Muscle of leg (tissue), 3 donors: ENCODE measurements at regions not wholly inside any gene's neighbourhood (a gene's known extent, or its start where the extent isn't known, plus 50 kb on each side); places are given as distances from the start of the nearest gene placed in this dataset.

ENCODE experiments used
- DNase-seq: peaks from one replicate; pipeline ENCODE4 v3.0.0; 2013
- H3K27ac ChIP-seq: one replicate; pipeline ENCODE4 v1.5.1; 2013; ENCODE audit warnings: mild to moderate bottlenecking, low read length, control low read depth
- H3K27me3 ChIP-seq: one replicate; pipeline ENCODE4 v1.6.1; 2013; ENCODE audit warnings: low read length; ENCODE audit not compliant: control insufficient read depth, insufficient read depth
- H3K36me3 ChIP-seq: one replicate; pipeline ENCODE4 v1.6.1; 2013; ENCODE audit warnings: low read length; ENCODE audit not compliant: control insufficient read depth, insufficient read depth
- H3K4me1 ChIP-seq: one replicate; pipeline ENCODE4 v1.6.1; 2013; ENCODE audit warnings: low read length; ENCODE audit not compliant: control insufficient read depth, insufficient read depth
- H3K4me3 ChIP-seq: one replicate; pipeline ENCODE4 v1.5.1; 2013; ENCODE audit warnings: low read length, control low read depth
- H3K9me3 ChIP-seq: replicated peaks from 2 replicates; pipeline ENCODE4 v1.6.1; 2013; ENCODE audit warnings: low read depth, low read length; ENCODE audit not compliant: control insufficient read depth
- WGBS: methylation state at CpG from one replicate; pipeline ENCODE4 v1.1.5; 2013; ENCODE audit warnings: missing lambda C conversion rate; ENCODE audit not compliant: insufficient coverage; 5-methylcytosine and 5-hydroxymethylcytosine counted together

DNA sequence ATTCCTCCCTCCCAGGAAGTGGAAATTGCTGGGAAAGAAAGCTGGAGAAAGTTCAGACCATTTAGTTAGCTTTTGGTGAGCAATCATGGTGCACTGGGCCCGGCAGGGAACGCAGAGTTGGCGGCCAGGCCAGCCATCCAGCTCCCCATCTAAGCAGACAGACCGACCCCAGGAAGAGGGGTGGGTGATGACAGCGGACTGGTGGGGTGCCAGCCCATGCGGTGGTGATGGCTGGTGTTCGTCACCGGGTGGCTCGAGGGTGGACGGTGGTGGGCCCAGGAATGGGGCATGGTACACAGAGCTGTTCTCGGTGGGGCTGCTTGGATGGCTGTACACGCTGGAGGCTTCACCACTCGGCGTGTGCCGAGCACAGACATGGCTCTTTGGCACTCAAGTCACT lies 85.6 kb upstream of the ARAP3 start:
- peaks cover 6% of the 10 kb centered on the region for H3K27me3 ChIP-seq
- H3K4me1 ChIP-seq: peaks cover under 1% of the 10 kb centered on the region
- no peak overlapping the region for H3K27ac ChIP-seq
- 90% methylated on average over 15 of the region's 15 CpGs for WGBS
- H3K9me3 ChIP-seq: no peaks in the 10 kb centered on the region
- DNase-seq: no peak
- no peaks in the 10 kb centered on the region for H3K36me3 ChIP-seq
- H3K4me3 ChIP-seq: no peak overlapping the region

DNA sequence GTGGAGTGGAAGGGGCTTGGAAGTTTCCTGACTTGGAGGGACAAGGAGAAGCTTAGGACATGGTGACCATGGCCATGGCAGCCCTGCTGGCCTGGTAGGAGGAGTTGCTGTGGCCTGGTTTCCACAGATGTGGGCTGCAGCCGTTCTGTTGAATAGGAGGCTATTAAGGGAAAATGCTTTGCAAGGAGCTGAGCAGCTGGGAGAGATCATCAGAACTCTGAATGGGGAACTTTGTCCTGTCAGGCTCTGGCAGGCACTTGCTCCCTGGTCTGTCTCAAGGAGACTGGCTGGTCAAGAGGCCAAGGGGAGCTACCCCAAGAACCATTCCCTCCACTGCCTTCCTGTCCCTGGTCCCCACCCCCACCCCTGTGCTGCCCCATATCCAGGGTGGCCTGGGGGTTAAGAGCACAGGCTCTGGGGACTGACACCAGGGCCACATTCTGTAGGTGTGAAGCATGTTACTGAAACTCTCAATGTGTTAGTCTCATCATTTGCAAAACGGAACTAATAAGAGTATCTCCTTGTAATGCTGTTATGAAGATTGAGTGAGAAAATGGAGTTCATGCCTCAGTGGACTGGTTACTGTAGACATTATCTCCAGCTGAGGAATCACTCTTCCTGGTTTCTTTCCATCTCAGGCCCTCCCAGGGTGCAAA lies 84.0 kb upstream of the ARAP3 start:
- DNase-seq: no peak
- Histone ChIP-seq H3K9me3 (no peaks in the 10 kb centered on the region), H3K27ac (no peak overlapping the region), H3K4me1 (peaks cover 6% of the 10 kb centered on the region), H3K4me3 (no peak overlapping the region), H3K27me3 (peaks cover 7% of the 10 kb centered on the region), H3K36me3 (no peaks in the 10 kb centered on the region)
- WGBS: 17% methylated on average over 1 of the region's 2 CpGs

DNA sequence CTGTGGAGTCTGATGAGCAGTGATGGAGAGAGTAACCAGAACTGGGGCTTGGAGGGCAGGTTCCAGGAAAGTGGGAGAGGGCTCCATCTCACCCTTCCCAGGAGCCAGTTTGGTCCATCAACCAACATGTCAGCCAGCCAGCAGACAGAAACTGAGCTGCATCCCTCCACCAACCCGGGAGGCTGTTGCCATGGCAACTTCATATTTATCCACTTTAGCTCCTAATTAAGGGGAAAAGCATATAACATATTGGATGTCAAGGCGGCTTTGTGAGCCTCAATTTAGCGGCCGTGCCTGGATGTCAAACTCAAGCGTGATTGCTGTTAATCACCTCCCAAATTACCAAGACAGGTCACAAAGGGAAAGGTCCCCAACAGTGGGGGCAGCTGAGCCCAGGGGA lies 81.5 kb upstream of the ARAP3 start:
- no peak for DNase-seq
- no peak overlapping the region for H3K27ac ChIP-seq
- peaks cover 9% of the 10 kb centered on the region for H3K4me1 ChIP-seq
- H3K4me3 ChIP-seq: no peak overlapping the region
- no peaks in the 10 kb centered on the region for H3K9me3 ChIP-seq
- H3K27me3 ChIP-seq: peaks cover 20% of the 10 kb centered on the region
- WGBS: no CpG with 5 or more reads among the region's 5 CpGs
- H3K36me3 ChIP-seq: no peaks in the 10 kb centered on the region

DNA sequence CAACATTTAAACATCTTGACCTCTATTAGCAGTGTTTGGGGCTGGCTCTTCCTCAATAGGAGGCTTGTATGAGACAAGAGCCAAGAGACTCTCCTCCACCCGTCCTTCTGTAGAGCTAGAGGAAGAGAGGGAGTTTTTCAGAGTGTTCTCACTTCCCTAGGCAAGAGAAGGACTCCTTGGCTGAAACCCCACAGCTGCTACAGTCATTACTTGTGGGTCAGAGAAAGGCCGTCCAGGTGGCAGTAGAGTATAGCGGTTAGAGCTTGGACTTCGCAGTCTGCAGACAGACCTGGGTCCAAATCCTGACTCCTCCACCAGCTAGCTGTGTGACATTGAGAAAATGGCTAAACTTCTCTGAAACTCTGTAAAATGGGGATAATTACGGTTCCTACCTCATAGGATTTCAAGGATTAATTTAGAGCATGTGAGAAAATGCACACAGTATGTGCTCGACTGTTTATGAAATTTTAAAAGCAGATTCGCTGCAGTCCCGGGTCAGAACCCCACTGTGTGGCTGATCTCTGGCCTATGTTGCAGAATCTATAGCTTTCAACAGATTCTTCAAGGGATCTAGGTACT lies 80.8 kb upstream of the ARAP3 start:
- Histone ChIP-seq H3K9me3 (no peaks in the 10 kb centered on the region), H3K36me3 (no peaks in the 10 kb centered on the region), H3K27ac (no peak overlapping the region), H3K4me1 (peaks cover 12% of the 10 kb centered on the region), H3K4me3 (no peak overlapping the region), H3K27me3 (peaks cover 23% of the 10 kb centered on the region)
- 56% methylated on average over 6 of the region's 8 CpGs for WGBS
- peak; percentile 55 for DNase-seq

DNA sequence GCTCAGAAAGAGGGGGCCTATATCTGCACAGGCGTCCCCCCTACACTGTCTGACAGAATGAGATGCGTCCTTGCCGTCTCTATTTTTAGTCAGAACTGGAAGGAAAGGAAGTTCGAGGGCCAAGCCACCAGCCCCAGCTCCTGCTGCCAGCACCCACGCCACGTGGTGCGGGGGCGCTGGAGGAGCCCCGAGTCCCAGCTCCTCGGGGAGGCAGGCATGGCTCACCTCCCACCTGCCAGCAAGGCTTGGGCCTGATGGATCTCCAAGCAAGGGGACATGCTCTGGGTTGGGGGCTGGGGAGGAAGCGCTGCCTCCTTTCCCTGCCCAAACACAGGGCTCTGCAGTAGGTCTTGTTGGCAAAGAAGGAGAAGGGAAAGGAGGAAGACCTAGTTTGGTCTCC lies 80.3 kb upstream of the ARAP3 start:
- Histone ChIP-seq H3K9me3 (no peaks in the 10 kb centered on the region), H3K27me3 (peaks cover 29% of the 10 kb centered on the region), H3K27ac (no peak overlapping the region), H3K4me3 (no peak overlapping the region), H3K4me1 (peaks cover 13% of the 10 kb centered on the region), H3K36me3 (no peaks in the 10 kb centered on the region)
- WGBS: no CpG with 5 or more reads among the region's 11 CpGs
- no peak for DNase-seq

DNA sequence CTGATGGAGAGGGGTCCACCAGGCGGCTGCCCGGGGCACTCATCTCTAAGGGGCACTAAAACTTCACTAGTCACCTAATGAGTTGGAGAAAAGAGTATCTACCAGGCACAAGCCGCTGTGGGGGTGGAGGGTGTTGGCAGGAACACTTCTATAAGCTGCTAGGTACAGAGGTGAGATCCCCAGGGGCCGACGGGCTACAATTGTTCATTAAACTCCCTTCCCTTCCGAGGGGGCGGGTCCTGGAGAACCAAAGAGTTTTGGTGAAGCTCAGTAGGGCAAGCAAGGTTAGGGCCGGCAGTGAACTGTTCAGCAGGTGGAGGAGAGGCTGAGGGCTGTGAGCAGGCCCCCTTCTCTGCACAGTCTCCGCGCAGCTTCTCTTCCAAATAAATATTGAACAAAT lies 78.7 kb upstream of the ARAP3 start:
- H3K36me3 ChIP-seq: no peaks in the 10 kb centered on the region

GRCh38 chr5:141760193-141760592 lies 78.2 kb upstream of the ARAP3 start:
- Histone ChIP-seq H3K4me3 (no peak overlapping the region), H3K27ac (no peak overlapping the region), H3K9me3 (no peaks in the 10 kb centered on the region), H3K27me3 (peaks cover 34% of the 10 kb centered on the region), H3K4me1 (peaks cover 13% of the 10 kb centered on the region), H3K36me3 (no peaks in the 10 kb centered on the region)
- DNase-seq: no peak
- WGBS: 67% methylated on average over 1 of the region's 4 CpGs

More for the DNA sequence above, 78.7 kb upstream of the ARAP3 start:
- no CpG with 5 or more reads among the region's 10 CpGs for WGBS
- DNase-seq: no peak
- Histone ChIP-seq H3K27ac (no peak overlapping the region), H3K4me1 (peaks cover 13% of the 10 kb centered on the region), H3K9me3 (no peaks in the 10 kb centered on the region), H3K27me3 (peaks cover 33% of the 10 kb centered on the region), H3K4me3 (no peak overlapping the region)

DNA sequence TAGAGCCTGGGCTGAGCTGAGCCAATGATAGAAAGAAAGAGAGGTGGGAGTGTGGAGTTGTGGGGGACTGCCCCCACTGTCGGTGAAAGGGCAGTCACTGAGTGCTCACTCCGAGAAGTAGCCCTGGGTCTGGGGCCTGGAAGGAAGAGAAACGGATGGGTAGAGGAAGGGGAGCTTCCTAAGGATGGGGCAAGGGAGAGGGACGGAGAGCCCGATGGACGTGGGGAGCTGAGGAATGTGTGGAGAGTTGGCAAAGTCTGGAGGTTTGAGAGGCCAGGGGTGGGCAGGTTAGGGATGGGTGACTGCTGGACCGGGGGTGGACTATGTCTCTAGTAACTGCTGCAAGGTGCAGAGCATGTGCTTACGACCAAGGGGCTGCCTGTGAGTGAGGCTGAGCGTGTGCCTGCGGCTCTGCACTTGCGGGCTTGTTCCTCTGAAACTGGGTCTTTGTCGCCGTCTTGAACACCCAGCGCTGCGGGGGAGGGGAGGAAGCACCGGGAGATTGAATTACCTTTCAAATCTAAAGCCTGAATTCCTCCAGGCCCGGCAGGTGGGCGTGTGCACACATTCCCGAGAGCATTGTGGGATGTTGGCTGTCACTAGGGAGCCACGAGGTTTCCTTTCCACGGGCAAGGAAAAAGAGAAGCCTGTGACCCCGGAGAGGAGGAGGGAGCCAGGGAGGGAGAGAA lies 76.4 kb upstream of the ARAP3 start:
- Histone ChIP-seq H3K27ac (no peak overlapping the region), H3K27me3 (peaks cover 50% of the 10 kb centered on the region), H3K4me1 (peaks cover 13% of the 10 kb centered on the region), H3K4me3 (no peak overlapping the region), H3K9me3 (no peaks in the 10 kb centered on the region), H3K36me3 (no peaks in the 10 kb centered on the region)
- WGBS: 7% methylated on average over 15 of the region's 22 CpGs
- no peak for DNase-seq

DNA sequence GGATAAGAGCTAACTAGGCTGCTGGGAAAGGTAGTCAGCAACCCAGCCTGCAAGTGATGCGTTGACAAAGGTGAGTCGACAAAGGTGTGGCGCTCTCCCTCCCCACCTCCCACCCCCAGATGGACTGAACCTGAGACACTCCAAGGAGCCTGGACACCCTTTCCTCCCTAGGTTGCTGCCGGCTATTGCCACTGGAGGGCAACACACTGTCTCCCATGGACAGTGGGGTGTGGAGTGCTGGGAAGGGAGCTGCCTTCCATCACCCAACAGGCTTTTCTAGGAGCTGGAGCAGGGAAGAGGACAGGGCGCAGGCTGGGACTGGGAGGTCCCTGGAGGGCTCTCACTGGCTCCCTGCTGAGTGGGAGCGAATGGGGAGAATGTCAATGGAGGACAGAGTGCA lies 75.4 kb upstream of the ARAP3 start:
- H3K9me3 ChIP-seq: no peaks in the 10 kb centered on the region
- DNase-seq: no peak
- peaks cover 60% of the 10 kb centered on the region for H3K27me3 ChIP-seq
- H3K4me1 ChIP-seq: peaks cover 10% of the 10 kb centered on the region
- H3K27ac ChIP-seq: no peak overlapping the region
- H3K36me3 ChIP-seq: no peaks in the 10 kb centered on the region
- H3K4me3 ChIP-seq: no peak overlapping the region
- 46% methylated on average over 2 of the region's 6 CpGs for WGBS

- DNase-seq: no peak
- 47% methylated on average over 3 of the region's 3 CpGs for WGBS
- Histone ChIP-seq H3K36me3 (no peaks in the 10 kb centered on the region), H3K27me3 (peaks cover 58% of the 10 kb centered on the region), H3K9me3 (no peaks in the 10 kb centered on the region), H3K4me1 (peaks cover 7% of the 10 kb centered on the region), H3K4me3 (no peak overlapping the region), H3K27ac (no peak overlapping the region)
Observed at GRCh38 chr5:141756196-141756595, 74.2 kb upstream of the ARAP3 start.
